OCI-LY7 (cell line): ENCODE measurements at regions not wholly inside any gene's neighbourhood (a gene's known extent, or its start where the extent isn't known, plus 50 kb on each side); places are given as distances from the start of the nearest gene placed in this dataset.

Experiments used
- CTCF ChIP-seq: fragments of 200-600 bp; sonication (generic); conservative IDR thresholded peaks from 2 replicates; pipeline ENCODE4 v1.5.1; 2014; ENCODE audit warnings: mild to moderate bottlenecking, antibody characterized with exemption, low read length, moderate library complexity, mixed read lengths
- EZH2phosphoT487 ChIP-seq: fragments of 200-600 bp; sonication (generic); IDR thresholded peaks from 2 replicates; pipeline ENCODE4 v1.6.1; 2018; ENCODE audit warnings: low read depth, borderline replicate concordance, mild to moderate bottlenecking, mixed run types, antibody characterized with exemption, low read length, moderate library complexity, mixed read lengths

- TF ChIP-seq CTCF, result no peak
- no peak for TF ChIP-seq EZH2phosphoT487
Observed at GRCh38 chr12:116400636-116401372, 123.3 kb upstream of the MED13L start.
